NCI-H2171 treated with DMSO at 0.1 percent for 48 hours (cell line): ENCODE measurements at regions not wholly inside any gene's neighbourhood (a gene's known extent, or its start where the extent isn't known, plus 50 kb on each side); places are given as distances from the start of the nearest gene placed in this dataset.
"Not testable (repeated sequence)": the region's sequence is repeated elsewhere in the genome, so short reads cannot be mapped to it uniquely, and the experiment has no call there.

Experiments
- DNase-seq: peaks from one replicate; lab custom pipeline; 2025; lab: John Stamatoyannopoulos, UW

DNA sequence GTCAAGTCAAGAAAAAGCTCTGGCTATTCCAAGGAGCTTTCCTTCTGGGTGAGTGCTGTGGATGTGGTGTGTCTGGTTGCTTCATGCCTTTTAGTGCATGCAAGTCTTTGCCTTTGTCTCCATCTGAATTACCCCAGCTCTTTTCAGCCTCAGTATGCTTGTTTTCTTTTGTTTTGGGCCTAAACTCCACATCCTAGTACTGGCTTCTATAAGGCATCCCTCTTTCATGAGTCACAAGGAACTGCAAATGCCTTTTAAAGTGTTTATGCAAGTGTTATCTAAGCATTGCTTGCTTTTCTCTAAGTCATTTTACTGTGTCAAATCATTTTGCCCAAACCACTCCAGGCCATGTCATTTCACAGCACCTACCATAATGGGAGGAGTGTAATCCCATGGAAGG lies 132.1 kb downstream of the PLCE1 start:
- DNase-seq: no peak

DNA sequence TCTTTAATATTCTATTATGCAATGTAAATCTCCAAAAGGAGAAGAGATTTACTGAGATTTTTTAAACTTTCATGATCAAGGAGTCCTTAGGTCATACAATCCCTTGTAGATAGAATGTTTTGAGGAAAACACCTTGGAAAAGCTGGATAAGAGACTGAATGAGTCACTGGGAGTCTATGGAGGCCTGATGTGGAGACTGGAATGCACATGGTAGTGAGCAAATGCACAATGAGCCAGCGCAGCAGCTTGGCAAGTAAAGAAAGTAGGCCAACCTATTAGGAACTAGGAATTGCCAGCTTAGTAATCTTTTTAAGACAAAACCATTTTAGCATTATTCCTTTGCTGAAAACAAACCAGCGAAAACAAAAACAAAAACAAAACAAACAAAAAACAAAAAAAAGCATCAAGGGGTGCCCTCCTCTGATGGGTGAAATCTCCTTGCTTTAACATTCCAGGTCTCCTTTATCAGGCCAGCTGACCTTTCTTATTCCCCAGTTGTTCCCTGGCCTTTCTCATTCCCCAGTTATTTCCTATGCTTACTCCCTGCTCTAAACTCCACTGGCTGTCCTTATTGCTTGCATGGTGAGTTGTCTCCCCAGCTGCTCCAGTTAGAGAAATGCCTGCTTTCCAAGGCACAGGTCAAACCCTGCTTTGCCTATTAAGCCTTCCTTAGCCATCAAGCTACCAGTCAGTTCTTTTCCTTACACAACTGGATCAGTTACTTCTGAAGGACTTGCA lies 135.8 kb downstream of the PLCE1 start:
- no peak for DNase-seq

DNA sequence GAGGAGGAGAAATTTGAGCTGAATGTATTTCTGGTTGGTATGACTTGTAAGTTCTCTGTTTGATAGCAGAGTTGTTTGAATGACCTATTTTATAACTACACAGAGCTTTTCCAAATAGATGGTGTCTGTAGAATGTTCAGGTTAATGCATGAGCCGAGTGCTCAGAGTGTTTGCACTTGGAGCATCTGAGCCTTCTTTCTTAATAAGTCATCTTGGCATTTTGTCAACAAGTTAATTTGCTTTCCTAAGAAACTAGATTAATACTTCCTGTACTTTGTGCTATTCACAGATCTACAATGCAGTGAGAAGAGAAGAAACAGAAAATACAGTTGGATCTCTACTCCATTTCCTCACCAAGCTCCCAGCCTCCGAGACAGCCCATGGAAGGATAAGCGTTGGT lies 138.2 kb downstream of the PLCE1 start:
- DNase-seq: no peak

DNA sequence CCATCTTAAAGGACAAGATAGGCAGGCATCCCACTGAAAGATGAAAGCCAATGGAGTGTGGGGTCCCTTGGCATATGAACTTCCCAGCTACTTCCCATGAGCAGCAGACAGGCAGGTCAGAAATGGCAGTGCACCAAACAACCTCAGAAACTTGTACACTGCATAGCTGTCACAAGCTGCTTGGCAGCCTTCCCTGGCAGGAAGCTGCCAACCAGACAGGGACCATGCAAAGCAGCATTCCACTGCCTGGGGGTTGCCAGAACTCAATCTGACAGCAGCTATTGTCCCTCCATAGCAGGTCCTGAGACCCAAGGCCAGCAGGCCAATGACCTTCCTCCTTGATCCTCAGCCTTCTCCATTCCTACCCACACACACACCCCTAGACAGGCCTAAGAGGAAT lies 139.5 kb downstream of the PLCE1 start:
- DNase-seq: no peak

GRCh38 chr10:94137747-94138146 lies 144.0 kb downstream of the PLCE1 start:
- no peak for DNase-seq

GRCh38 chr10:94138391-94138790 lies 144.7 kb downstream of the PLCE1 start:
- DNase-seq: no peak

DNA sequence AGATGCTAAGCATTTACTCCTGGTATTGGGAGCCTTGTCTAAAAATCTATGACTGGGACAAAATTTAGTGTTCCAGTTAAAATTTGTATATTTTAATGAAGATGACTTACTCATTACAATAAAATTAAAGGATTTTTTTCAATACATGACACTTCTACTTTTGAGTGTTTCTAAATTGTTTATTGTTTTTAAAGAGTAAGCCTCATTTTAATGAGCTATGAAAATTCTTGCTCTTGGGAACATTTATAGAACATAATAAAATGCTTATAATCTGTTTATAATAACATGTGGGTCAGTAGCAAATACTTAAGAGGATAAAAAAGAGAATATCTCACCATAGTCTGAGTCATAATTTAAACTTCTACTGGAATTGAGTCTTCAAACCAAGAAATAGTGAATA lies 149.5 kb downstream of the PLCE1 start:
- no peak for DNase-seq

DNA sequence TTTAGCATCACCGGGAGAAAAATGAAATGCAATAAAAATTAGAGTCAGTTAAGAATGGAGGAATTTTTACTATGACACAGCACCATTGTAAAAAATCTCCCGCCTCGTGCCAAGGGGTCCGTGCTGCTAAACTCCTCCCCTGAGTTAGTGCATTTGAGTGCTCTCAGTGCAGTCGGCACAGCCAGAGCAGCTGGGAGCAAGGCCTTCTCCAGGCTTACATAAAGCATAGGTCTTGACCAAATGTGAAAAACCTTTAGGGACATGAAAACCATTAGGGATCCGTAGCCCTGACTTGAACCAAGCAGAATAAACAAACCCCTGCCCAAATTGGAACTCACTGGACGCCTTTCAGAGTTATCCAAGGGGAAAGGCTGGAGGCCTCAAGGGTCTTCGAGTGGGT lies 152.6 kb downstream of the PLCE1 start:
- no peak for DNase-seq

GRCh38 chr10:94146746-94147145 lies 153.0 kb downstream of the PLCE1 start:
- no peak for DNase-seq

DNA sequence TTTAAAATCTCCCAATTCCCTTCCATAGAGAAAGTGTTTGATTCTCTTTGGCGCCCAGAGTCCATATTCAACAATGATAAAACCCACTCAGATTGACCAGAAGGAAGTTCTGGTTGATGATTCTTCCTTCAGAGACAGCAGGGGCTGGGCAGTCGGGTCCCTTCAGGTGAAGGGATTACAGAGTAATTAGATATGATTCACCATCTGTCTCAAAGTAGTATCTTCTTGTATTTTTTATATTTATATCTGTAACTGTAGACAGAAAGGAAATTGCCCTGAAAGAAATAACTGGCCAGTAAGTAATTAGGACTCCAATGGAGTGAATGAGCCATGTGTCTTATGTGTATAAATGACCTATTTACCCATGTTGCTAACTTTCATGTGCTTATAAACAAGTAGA lies 156.0 kb downstream of the PLCE1 start:
- no peak for DNase-seq

DNA sequence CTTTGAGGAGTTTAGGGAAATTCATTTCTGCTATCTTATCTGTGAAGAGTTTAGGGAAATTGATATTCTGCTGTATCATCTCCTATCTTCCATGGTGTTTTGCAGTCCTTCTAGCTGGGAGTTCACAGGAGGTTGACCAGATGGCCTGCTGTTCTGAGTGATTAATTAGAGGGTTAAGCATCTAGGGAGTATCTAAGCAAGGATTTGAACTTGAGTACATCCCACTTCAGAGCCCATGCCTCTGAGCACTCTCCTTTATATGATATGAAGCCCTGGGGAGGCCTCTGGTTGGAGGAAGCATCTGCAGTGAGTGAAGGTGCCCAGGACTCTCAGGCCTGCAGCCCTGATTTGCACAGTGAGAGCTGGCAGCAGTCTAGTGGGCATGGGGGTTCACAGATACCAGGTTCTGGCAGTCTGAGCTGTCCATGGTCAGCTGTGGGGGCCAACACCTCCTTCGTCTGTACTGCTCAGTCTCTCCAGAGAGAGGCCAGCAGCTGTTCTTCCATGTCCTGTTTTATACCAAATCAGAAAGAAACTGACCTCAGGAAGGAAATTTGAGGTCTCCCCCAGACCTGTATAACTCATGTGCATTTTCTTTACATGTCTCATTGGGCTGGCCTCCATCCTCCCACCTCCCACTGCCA lies 156.9 kb downstream of the PLCE1 start:
- no peak for DNase-seq

GRCh38 chr10:94155722-94156271 lies 162.1 kb downstream of the PLCE1 start:
- no peak for DNase-seq

DNA sequence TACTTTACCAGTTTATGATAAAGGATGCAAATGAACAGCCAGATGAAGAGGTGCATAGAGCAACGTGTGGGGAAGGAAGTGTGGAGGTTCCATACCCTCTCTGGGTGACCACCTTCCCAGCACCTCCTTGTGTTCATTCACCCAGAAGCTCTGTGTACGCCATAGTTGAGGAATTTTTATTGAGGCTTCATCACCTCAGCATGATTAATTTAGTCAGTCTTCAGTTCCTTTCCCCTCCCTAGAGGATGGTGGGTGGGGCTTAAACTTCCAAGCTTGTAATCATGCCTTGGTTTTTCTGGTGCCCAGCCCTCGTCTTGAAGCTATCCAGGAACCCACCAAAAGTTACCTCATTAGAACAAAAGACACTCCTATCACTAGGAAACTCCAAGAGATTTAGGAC lies 162.7 kb downstream of the PLCE1 start:
- no peak for DNase-seq

GRCh38 chr10:94165158-94165611 lies 171.5 kb downstream of the PLCE1 start:
- not testable (repeated sequence) for DNase-seq

- no peak for DNase-seq
Observed at GRCh38 chr10:94172332-94172731, 178.6 kb downstream of the PLCE1 start.

GRCh38 chr10:94173594-94173993 lies 179.9 kb downstream of the PLCE1 start:
- no peak for DNase-seq

GRCh38 chr10:94174838-94175237 lies 181.1 kb downstream of the PLCE1 start:
- DNase-seq: no peak

DNA sequence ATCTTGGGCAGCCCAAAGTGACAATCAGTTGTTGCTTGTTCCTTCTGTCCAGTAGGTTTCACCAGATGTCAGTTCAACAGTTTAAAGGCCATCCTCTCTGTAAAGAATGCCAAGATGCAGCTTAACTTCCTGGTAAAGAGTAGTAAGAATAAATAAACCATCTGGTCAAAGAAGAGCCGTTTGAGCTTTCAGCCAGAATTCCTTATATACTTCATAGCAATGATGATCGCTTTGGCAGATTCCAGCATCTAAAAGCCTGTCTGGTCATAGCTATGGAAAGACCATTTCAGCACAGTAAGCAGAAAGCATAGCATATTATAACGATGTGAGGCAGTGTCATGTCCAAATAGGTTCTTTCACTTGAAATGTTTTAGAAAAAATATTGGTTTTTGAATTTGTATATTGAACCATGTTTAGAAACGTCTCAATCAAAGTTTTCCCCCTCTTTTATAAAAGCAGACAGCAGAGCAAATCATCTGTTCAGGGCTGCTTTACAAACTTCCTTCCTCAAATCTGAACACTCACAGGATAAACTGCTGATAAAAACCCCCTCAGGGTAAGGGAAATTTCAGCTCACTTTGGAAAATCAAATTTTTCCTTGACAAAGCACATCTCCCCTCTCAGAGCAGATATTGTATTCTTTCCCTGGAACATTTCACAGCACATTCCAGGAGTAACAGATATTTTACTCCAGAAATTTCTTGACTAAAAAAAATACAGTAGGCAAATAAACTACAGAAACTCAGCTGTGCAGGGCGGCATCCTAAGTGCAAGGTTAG lies 184.1 kb downstream of the NOC3L start:
- DNase-seq: no peak

GRCh38 chr10:94180576-94180975 lies 182.2 kb downstream of the NOC3L start:
- DNase-seq: no peak

DNA sequence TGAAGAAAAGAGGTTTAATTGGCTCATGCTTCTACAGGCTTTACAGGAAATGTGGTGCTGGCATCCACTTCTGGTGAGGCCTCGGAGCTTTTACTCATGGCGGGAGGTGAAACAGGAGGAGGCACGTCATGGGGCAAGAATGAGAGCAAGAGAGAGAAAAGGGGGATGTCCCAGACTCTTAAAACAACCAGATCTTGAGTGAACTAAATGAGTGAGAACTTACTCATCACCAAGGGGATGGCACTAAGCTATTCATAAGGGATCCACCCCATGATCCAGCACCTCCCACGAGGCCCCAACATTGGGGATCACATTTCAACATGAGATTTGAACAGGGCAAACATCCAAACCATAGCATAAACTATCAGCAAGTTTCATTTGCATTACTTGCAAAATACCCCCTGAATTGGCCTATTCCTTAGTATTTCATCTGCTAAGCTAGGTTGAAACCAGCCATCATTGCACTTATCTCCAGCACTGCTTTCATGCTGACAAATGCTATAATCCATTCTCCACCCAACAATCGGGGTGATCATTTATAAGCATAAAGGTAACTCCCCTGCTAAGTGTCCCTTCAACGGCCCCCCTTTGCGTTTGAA lies 179.0 kb downstream of the NOC3L start:
- DNase-seq: no peak

- DNase-seq: no peak
Observed at GRCh38 chr10:94186722-94187121, 176.0 kb downstream of the NOC3L start.

- DNase-seq: no peak
Observed at GRCh38 chr10:94192333-94192732, 170.4 kb downstream of the NOC3L start.
